Jurkat, Clone E6-1 (cell line): ENCODE measurements at regions not wholly inside any gene's neighbourhood (a gene's known extent, or its start where the extent isn't known, plus 50 kb on each side); places are given as distances from the start of the nearest gene placed in this dataset.
A peak's percentile ranks its signal among the peaks of the same experiment; 100 is the strongest.

ENCODE experiments used
- DNase-seq: peaks from one replicate; pipeline ENCODE4 v3.0.0-alpha.2; 2011; ENCODE audit warnings: low read depth, low spot score
- H3K4me3 ChIP-seq: 2 replicates; pipeline ENCODE4 v1.5.1; 2011; ENCODE audit warnings: mild to moderate bottlenecking, low read length, control low read depth, moderate library complexity

DNA sequence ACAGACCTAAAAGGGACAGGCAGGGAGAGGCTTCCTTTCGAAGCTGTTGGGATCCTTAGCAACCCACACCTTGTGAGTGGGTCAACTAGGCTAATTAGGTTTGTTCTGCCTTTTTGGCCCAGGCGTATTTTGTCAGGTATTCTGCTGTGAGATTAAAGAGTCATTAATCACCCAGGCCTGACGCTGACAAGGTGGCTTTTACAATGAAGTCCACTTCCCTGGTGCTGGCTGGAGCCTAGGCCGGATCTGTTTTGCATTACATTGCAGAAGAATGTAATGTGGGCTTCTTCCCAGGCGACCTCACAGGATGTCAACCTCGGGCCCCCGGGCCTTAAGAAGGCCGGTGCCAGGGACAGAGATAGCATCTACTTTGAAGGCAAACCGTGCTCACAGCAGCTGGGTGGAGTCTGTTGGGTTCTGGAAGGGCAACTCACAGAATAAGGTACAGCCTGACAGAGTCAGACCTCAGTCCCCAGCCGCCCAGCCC, 76.9 kb downstream of the HES1 start:
- peak; percentile 38 for DNase-seq
- no peak overlapping the region for H3K4me3 ChIP-seq

DNA sequence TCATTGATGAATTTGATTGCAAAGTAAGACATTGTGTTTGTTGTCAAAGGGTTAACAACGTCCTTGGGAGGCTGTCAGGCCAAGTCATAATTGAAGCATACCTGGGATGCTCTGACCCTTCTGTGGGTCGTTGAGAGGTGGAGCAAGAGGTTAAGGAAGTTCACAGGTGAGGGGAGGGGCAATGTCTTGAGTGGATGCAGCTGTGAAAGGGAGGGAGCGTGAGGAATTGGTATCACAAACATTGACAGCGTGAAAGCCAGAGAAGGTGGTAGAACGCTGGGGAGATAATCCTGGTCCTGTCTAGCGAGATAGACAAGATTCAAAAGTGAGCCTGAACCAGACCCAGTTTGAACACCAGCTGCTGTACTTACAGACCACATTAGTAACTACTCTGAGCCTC, 79.4 kb downstream of the HES1 start:
- no peak for DNase-seq

DNA sequence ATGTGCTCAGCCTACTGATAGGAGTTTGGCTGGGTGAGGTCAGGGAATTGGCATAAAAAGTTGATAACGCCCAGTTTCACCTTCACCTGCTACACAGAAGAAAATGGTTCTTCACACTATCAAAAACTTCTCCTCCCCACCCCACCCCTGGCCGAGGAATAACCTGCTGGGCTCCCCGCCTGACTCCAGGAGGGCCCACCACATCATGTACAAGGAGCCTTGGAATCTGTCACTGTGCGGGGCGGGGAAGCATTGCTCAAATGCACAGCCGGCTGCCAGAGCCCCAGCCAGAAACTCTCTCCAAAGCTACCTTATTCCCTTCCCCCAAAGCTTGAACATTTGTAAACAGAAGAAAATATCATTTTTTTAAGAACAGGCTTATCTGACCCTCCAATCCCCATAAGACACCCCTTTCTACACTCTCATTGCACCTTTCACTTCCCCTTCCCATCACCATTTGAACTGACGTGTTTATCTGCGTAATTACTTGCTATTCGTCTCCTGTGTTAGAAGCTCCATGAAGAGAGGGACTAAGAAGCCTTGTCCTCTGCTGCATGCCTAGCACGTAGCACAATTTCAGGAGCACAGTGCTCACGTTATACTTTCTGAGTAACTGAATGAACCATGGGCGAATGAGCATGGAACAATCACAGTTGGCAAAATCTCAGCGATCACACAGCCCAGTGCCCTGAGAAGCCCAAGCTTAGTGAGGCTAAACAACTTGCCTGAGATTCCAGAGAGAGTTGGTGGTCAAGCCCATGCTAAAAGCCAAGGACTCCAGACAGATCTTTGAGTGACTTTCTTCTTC, 82.9 kb downstream of the HES1 start:
- no peak overlapping the region for H3K4me3 ChIP-seq
- no peak for DNase-seq

More for the DNA sequence above, 79.4 kb downstream of the HES1 start:
- no peak overlapping the region for H3K4me3 ChIP-seq

DNA sequence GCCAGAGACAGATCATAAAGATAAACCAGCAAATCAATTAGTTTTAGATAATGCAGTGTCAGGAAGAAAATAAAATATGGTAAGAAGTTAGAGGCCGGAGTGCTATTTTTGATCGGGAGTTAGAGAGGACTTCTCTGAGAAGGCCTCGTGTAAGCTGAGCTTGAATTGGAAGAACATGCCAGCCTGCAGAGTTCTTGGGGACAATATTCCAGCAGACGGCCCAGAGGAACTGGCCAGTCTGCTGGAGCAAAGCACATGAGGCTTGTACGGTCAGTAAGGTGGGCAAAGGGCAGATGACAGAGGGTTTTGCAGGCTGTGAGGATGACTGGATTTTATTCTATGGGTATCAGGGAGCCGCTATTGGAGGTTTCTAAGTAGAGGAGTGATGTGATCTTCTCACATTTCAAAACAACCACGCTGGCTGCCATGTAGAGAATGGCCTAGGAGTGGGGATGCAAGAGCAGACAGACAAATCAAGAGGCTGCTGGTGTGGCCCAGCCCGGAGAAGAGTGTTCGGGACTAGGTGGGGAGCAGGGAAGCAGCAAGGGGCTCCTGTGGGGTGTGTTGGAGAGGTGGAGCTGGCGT, 84.0 kb downstream of the HES1 start:
- no peak overlapping the region for H3K4me3 ChIP-seq
- DNase-seq, result no peak

- H3K4me3 ChIP-seq, result no peak overlapping the region
- DNase-seq, result no peak
These were observed 85.0 kb downstream of the HES1 start for GRCh38 chr3:194220901-194221326.

DNA sequence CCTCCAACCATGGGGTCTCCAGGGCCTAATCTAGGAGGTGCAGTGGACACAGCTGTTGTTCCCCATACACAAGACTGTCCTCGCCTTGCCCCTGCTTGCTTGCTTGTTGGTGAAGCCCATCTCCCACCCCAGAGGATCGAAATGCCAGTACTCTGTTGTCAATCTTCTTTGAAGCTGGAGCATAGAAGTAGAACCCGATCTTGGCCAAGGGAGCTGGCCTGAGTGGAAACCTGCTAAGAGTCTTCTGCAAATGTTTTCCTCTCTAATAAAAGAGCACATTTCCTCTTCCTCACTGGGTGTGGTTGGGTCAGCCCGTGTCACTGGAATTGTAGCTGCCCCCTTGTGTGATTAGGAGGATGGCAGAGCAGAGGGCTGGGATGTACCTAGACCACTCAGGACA, 85.4 kb downstream of the HES1 start:
- DNase-seq, result no peak
- no peak overlapping the region for H3K4me3 ChIP-seq

GRCh38 chr3:194223951-194224350, 88.0 kb downstream of the HES1 start:
- no peak for DNase-seq
- no peak overlapping the region for H3K4me3 ChIP-seq

GRCh38 chr3:194224471-194225417, 88.8 kb downstream of the HES1 start:
- no peak overlapping the region for H3K4me3 ChIP-seq
- no peak for DNase-seq

DNA sequence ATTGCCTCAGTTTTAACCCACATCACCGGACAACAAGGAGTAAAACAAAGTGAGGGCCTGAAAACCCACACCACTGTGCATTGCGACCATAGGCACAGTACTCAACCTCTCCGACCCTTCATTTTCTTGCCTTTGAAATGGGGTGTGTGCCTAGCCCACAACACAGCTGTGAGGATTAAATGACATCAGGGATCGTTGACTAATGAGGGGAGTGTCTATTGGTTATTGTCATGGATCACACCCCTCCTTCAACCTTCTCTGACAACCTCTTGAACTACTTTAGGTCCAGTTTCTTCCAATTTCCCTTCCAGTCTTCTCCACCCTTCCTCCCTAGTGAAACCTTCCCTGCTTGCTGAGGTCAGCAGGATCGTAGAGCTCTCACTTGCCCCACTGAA, 89.5 kb downstream of the HES1 start:
- H3K4me3 ChIP-seq, result no peak overlapping the region
- no peak for DNase-seq

DNA sequence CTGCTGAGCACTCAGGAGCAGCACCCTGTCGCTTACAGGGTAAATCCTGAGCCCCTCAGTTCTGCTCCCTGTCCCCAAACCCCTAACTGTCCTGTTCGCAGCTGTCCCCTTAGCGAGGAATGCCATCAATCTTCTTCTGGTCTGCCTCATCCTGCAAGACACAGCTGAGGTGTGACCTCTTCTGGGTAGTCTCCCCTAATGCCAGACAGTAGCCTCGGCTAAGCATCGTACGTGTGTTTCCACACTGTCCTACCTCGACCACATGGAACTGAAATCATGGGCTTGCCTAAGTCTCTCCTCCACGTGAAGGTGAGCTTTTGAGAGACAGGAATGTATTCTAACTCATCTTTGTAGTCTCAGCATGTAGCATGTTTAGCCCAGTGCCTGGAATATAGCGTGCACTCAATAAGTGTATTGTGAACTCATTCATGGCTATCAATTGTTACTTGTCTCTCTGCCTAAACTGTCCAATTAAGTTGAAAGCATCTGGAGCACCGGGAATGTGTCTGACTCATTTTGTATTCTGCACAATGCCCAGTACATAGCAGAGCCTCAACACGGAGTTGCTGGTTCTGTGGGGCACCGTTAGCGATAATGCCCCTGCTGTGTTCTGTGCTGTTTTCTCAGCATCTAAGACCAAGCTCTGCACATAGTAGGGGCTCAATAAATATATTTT, 90.2 kb downstream of the HES1 start:
- no peak overlapping the region for H3K4me3 ChIP-seq
- no peak for DNase-seq

DNA sequence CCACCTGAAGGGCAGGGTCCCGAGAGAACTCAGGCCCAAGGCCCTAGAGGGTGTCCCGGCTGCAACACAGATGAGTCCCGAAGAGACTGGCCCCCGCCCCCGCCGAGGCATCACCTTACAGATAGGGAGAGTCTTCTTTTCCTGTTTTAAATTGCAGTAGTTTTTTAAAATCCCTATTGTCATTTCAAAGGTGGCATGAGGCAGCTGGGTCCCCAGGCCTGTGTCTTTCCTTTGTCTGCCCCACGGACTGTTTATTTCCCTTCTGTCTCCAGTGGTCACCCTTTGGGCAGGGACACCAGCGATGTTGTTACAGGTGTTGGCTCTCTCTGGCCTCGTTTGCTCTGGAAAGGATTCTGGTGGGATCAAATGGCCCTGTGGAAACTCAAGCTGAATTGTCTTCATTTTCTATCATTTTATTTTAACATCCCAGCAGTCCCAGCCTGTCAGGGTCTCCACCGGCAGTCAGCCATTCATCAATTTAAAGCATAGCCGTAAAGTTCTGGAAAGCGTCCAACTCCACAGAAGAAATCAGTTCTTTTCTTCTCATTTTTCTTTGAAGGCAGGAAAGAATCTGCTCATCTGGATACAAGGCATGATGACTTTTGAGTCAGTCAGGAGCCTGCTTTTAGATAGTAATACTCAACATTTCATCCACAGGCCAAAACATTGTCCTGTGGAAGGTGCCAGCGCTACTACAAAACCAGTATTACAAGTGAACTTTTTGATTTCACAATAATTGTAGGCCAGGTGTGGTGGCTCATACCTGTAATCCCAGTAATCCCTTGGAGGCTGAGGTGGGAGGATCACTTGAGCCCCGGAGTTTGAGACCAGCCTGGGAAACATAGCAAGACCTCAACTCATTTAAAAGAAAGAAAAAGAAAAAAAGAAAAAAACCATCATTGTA, 96.2 kb downstream of the HES1 start:
- H3K4me3 ChIP-seq, result no peak overlapping the region
- DNase-seq, result no peak

DNA sequence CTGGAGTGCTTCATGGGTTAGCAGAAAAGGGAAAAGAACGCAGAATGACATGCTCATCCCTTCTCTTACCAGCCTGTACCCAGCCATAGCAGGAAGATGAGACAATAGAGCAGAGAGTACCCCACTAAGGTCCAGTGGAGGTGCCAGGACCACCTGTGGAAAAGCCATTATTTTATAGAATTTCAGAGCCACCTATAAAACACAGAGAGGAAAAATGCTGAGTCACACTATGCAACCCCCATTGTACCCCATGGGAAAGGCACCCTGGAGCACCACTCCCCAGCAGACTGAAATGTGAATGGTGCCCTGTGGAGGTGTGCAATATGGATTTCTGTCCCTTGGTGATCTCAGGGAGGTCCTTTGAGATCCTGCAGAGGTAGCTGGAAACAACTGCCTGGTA, 97.2 kb downstream of the HES1 start:
- no peak for DNase-seq
- H3K4me3 ChIP-seq, result no peak overlapping the region

DNA sequence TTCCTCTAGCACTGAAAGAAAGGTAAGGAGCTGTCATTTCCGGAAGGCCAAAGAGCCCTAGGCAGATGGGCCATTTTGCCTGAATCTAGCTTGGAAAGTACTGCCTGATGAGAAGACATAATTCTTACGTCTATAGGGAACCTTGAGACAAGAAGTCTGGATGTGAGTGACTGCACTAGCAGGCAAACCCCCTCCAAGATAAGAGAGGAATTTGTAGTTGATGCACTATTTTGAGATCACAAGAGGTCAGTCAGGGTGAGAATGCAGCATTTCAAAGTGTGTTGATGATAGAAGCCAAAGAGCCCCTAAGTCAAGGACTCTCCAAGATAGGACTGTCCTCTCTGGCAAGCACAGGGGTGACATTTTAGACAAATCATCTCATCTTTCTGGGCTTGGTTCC, 99.2 kb downstream of the HES1 start:
- H3K4me3 ChIP-seq, result no peak overlapping the region
- DNase-seq, result no peak

DNA sequence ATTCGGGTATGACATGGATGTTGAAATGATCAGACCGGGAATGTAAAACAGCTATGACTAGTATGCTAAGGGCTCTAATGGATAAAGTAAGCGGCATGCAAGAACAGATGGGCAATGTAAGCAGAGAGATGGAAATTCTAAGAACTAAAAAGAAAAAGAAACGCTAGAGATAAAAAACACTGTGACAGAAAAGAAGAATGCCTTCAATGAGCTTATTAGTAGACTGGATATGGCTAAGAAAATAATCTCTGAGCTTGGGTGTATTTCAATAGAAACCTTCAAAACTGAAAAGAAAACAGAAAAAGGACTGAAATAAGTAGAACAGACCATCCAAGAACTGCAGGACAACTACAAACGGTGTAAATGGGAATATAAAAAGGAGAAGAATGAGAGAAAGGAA, 101.2 kb downstream of the HES1 start:
- H3K4me3 ChIP-seq, result no peak overlapping the region
- no peak for DNase-seq

GRCh38 chr3:194240766-194241165, 104.8 kb downstream of the HES1 start:
- H3K4me3 ChIP-seq, result no peak overlapping the region

DNA sequence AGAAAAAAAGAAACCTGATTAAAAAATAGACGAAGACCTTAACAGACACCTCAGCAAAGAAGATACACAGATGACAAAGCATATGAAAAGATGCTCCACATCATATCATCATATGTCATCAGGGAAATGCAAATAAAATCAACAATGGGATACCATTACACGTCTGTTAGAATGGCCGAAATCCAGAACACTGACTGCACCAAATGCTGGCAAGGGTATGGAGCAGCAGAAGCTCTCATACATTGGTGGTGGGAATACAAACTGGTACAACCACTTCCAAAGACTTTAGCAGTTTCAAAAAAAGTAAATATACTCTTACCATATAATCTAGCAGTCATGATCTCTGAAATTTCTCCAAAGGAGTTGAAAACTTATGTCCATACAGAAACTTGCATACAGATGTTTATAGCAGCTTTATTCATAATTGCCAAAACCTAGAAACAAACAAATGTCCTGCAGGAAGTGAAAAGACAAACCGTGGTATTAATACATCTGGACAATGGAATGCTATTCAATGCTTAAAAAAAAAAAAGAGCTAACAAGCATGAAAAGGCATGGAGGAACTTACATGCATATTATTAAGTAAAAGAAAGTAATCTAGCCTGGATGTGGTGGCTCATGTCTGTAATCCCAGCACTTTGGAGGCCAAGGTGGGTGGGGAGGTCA, 107.4 kb downstream of the HES1 start:
- no peak overlapping the region for H3K4me3 ChIP-seq
- DNase-seq, result no peak

More at GRCh38 chr3:194240766-194241165, 104.8 kb downstream of the HES1 start:
- no peak for DNase-seq

- no peak overlapping the region for H3K4me3 ChIP-seq
- DNase-seq, result no peak
These were observed 107.0 kb downstream of the CPN2 start for GRCh38 chr3:194244167-194244566.

DNA sequence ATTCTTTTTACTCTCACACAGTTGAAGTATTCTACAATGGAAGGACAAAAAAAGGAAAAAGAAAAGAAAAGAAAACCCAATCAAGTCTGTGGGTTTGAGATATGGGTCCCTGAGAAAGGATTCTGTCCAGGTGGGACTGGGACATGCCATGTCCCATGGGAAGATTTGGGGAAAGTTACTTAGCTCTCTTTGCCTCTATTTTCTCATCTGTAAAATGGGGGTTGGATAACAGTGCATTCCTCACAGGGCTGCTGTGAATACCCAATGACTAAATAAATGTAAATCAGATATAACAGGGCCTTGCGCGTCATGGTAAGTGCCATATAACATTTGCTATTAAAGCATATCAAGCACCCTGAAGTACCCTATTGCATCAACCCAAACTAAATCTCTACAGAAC, 105.7 kb downstream of the CPN2 start:
- no peak for DNase-seq

More for the DNA sequence above, 105.7 kb downstream of the CPN2 start:
- H3K4me3 ChIP-seq, result no peak overlapping the region
